Dendritic cell treated with granulocyte-macrophage colony-stimulating factor and Interleukin-4, amounts not matched to agents 40 ng/mL and 50 ng/mL, for 4 days (primary cell): ENCODE measurements at regions not wholly inside any gene's neighbourhood (a gene's known extent, or its start where the extent isn't known, plus 50 kb on each side); places are given as distances from the start of the nearest gene placed in this dataset.
"Not testable (repeated sequence)": the region's sequence is repeated elsewhere in the genome, so short reads cannot be mapped to it uniquely, and the experiment has no call there.

Experiments used
- H3K27ac Mint-ChIP-seq: one replicate; pipeline ENCODE4 v1.8.0; 2022; ENCODE audit warnings: mild to moderate bottlenecking, mixed read lengths
- H3K27me3 Mint-ChIP-seq: one replicate; pipeline ENCODE4 v1.8.0; 2022; ENCODE audit warnings: mild to moderate bottlenecking, mixed read lengths
- H3K36me3 Mint-ChIP-seq: one replicate; pipeline ENCODE4 v1.8.0; 2022; ENCODE audit warnings: low read depth, mixed read lengths
- H3K4me1 Mint-ChIP-seq: one replicate; pipeline ENCODE4 v1.8.0; 2022; ENCODE audit warnings: low read depth, mixed read lengths
- H3K4me3 Mint-ChIP-seq: one replicate; pipeline ENCODE4 v1.8.0; 2022; ENCODE audit warnings: mild to moderate bottlenecking, moderate library complexity, mixed read lengths
- H3K9me3 Mint-ChIP-seq: one replicate; pipeline ENCODE4 v1.8.0; 2022; ENCODE audit warnings: mixed read lengths
- intact Hi-C: fragments of 100-400 bp; cut with micrococcal nuclease; formaldehyde crosslinking; loops from one replicate; pipeline ENCODE4 v1.15.0; 2022

GRCh38 chr3:3998140-3998922, 199.1 kb downstream of the LRRN1 start:
- Mint-ChIP-seq H3K36me3 (no peaks in the 10 kb centered on the region), H3K9me3 (no peaks in the 10 kb centered on the region), H3K4me3 (no peak overlapping the region), H3K27me3 (no peaks in the 10 kb centered on the region), H3K27ac (no peak overlapping the region), H3K4me1 (no peaks in the 10 kb centered on the region)
- intact Hi-C loops = loop anchor here (1.0 kb wide), 1 partner anchor 798 kb away; no protein-coding TSS in a partner anchor

- H3K4me1 Mint-ChIP-seq, H3K4me3 Mint-ChIP-seq, H3K9me3 Mint-ChIP-seq, intact Hi-C loops, H3K27me3 Mint-ChIP-seq, H3K36me3 Mint-ChIP-seq, H3K27ac Mint-ChIP-seq: not testable (repeated sequence)
Measured at GRCh38 chr3:3999340-3999739, 200.1 kb downstream of the LRRN1 start.

GRCh38 chr3:4001976-4002375, 202.7 kb downstream of the LRRN1 start:
- Mint-ChIP-seq H3K27me3 (no peaks in the 10 kb centered on the region), H3K4me1 (peaks cover 5% of the 10 kb centered on the region), H3K4me3 (no peak overlapping the region), H3K36me3 (no peaks in the 10 kb centered on the region), H3K9me3 (no peaks in the 10 kb centered on the region), H3K27ac (peak overlapping the region; percentile 30)
- intact Hi-C loops = no loop called here

- Mint-ChIP-seq H3K36me3 (no peaks in the 10 kb centered on the region), H3K27ac (no peak overlapping the region), H3K27me3 (no peaks in the 10 kb centered on the region), H3K4me3 (no peak overlapping the region), H3K4me1 (peaks cover 6% of the 10 kb centered on the region), H3K9me3 (no peaks in the 10 kb centered on the region)
- intact Hi-C loops = no loop called here
Measured at GRCh38 chr3:4006288-4006687, 207.1 kb downstream of the LRRN1 start.

GRCh38 chr3:4008205-4008604, 209.0 kb downstream of the LRRN1 start:
- H3K27ac Mint-ChIP-seq = no peak overlapping the region
- no peaks in the 10 kb centered on the region for H3K9me3 Mint-ChIP-seq
- peaks cover 10% of the 10 kb centered on the region for H3K4me1 Mint-ChIP-seq
- H3K4me3 Mint-ChIP-seq = no peak overlapping the region
- H3K36me3 Mint-ChIP-seq = no peaks in the 10 kb centered on the region
- intact Hi-C loops = no loop called here
- H3K27me3 Mint-ChIP-seq = no peaks in the 10 kb centered on the region

- Mint-ChIP-seq H3K27ac (no peak overlapping the region), H3K9me3 (no peaks in the 10 kb centered on the region), H3K4me3 (no peak overlapping the region), H3K27me3 (no peaks in the 10 kb centered on the region), H3K4me1 (peaks cover 5% of the 10 kb centered on the region), H3K36me3 (no peaks in the 10 kb centered on the region)
- intact Hi-C loops = no loop called here
Measured at GRCh38 chr3:4011166-4011565, 211.9 kb downstream of the LRRN1 start.

- Mint-ChIP-seq H3K27me3 (no peaks in the 10 kb centered on the region), H3K36me3 (no peaks in the 10 kb centered on the region), H3K9me3 (no peaks in the 10 kb centered on the region), H3K4me1 (peaks cover 5% of the 10 kb centered on the region), H3K27ac (no peak overlapping the region), H3K4me3 (no peak overlapping the region)
- intact Hi-C loops = no loop called here
Measured at GRCh38 chr3:4015426-4015825, 216.2 kb downstream of the LRRN1 start.

- H3K27me3 Mint-ChIP-seq = no peaks in the 10 kb centered on the region
- H3K36me3 Mint-ChIP-seq = no peaks in the 10 kb centered on the region
- no peak overlapping the region for H3K27ac Mint-ChIP-seq
- H3K9me3 Mint-ChIP-seq = no peaks in the 10 kb centered on the region
- intact Hi-C loops = no loop called here
- H3K4me1 Mint-ChIP-seq = no peaks in the 10 kb centered on the region
- no peak overlapping the region for H3K4me3 Mint-ChIP-seq
Measured at GRCh38 chr3:4019501-4019900, 220.3 kb downstream of the LRRN1 start.

- Mint-ChIP-seq H3K36me3 (no peaks in the 10 kb centered on the region), H3K27me3 (no peaks in the 10 kb centered on the region), H3K4me3 (no peak overlapping the region), H3K9me3 (no peaks in the 10 kb centered on the region), H3K4me1 (no peaks in the 10 kb centered on the region), H3K27ac (no peak overlapping the region)
- intact Hi-C loops = no loop called here
Measured at GRCh38 chr3:4021162-4021561, 221.9 kb downstream of the LRRN1 start.

GRCh38 chr3:4029135-4029534, 229.9 kb downstream of the LRRN1 start:
- no peak overlapping the region for H3K27ac Mint-ChIP-seq
- no peak overlapping the region for H3K4me3 Mint-ChIP-seq
- no peaks in the 10 kb centered on the region for H3K27me3 Mint-ChIP-seq
- no peaks in the 10 kb centered on the region for H3K9me3 Mint-ChIP-seq
- intact Hi-C loops = no loop called here
- H3K4me1 Mint-ChIP-seq = no peaks in the 10 kb centered on the region
- no peaks in the 10 kb centered on the region for H3K36me3 Mint-ChIP-seq

- H3K4me3 Mint-ChIP-seq = no peak overlapping the region
- intact Hi-C loops = no loop called here
- H3K4me1 Mint-ChIP-seq = no peaks in the 10 kb centered on the region
- H3K27ac Mint-ChIP-seq = no peak overlapping the region
- H3K27me3 Mint-ChIP-seq = no peaks in the 10 kb centered on the region
- no peaks in the 10 kb centered on the region for H3K9me3 Mint-ChIP-seq
- H3K36me3 Mint-ChIP-seq = no peaks in the 10 kb centered on the region
Measured at GRCh38 chr3:4030624-4031023, 231.4 kb downstream of the LRRN1 start.

- Mint-ChIP-seq H3K36me3 (no peaks in the 10 kb centered on the region), H3K27ac (no peak overlapping the region), H3K4me1 (no peaks in the 10 kb centered on the region), H3K4me3 (no peak overlapping the region), H3K27me3 (no peaks in the 10 kb centered on the region), H3K9me3 (no peaks in the 10 kb centered on the region)
- intact Hi-C loops = no loop called here
Measured at GRCh38 chr3:4033296-4033695, 234.1 kb downstream of the LRRN1 start.

- no peaks in the 10 kb centered on the region for H3K9me3 Mint-ChIP-seq
- H3K27ac Mint-ChIP-seq = no peak overlapping the region
- H3K27me3 Mint-ChIP-seq = no peaks in the 10 kb centered on the region
- no peaks in the 10 kb centered on the region for H3K36me3 Mint-ChIP-seq
- no peak overlapping the region for H3K4me3 Mint-ChIP-seq
- H3K4me1 Mint-ChIP-seq = no peaks in the 10 kb centered on the region
- intact Hi-C loops = no loop called here
Measured at GRCh38 chr3:4036046-4036445, 236.8 kb downstream of the LRRN1 start.

GRCh38 chr3:4038351-4038750, 239.1 kb downstream of the LRRN1 start:
- Mint-ChIP-seq H3K4me1 (no peaks in the 10 kb centered on the region), H3K27me3 (no peaks in the 10 kb centered on the region), H3K4me3 (no peak overlapping the region), H3K27ac (no peak overlapping the region), H3K36me3 (no peaks in the 10 kb centered on the region), H3K9me3 (no peaks in the 10 kb centered on the region)
- intact Hi-C loops = no loop called here

- intact Hi-C loops = no loop called here
- Mint-ChIP-seq H3K27ac (no peak overlapping the region), H3K27me3 (no peaks in the 10 kb centered on the region), H3K9me3 (no peaks in the 10 kb centered on the region), H3K4me3 (no peak overlapping the region), H3K4me1 (no peaks in the 10 kb centered on the region), H3K36me3 (no peaks in the 10 kb centered on the region)
Measured at GRCh38 chr3:4042070-4042469, 242.8 kb downstream of the LRRN1 start.
